CD4-positive, alpha-beta T cell treated with Interleukin-6 at 100 ng/mL for 8 hours (primary cell): ENCODE measurements at regions not wholly inside any gene's neighbourhood (a gene's known extent, or its start where the extent isn't known, plus 50 kb on each side); places are given as distances from the start of the nearest gene placed in this dataset.
"Not testable (repeated sequence)": the region's sequence is repeated elsewhere in the genome, so short reads cannot be mapped to it uniquely, and the experiment has no call there.

Experiments used
- DNase-seq: peaks from one replicate; pipeline ENCODE4 v3.0.0-alpha.2; 2020; ENCODE audit warnings: mixed read lengths, low spot score

DNA sequence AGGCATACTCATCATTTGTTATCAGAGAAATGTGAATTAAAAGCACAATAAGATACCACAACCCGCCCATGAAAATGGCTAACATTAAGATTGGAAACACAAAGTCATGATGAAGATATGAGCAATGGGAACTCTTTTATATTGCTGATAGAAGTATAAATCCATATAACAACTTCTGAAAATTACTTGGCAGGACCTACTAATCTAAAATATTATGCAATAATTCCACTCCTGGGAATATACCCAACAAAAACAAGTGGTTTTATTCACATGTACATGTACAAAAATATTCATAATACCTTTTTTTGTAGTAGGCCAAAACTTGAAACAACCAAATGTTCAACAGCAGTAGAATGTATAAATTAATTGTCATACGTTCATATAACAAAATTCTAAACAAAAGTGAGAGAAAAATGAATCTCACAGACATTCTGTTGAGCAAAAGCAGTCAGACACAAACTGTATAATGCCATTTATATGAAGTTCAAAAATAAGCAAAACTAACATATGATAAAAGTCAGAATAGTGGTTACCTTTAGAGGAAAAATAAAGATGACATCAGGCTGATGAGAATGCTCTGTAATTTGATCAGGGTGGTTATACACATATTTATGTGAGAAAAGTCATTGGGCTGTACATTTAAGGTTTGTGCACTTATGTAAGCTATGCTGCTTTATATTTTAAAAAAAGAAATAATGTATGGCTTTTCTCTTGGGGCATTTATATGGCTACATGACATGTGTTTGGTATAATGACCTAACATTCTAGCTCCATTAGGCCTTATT, 309.2 kb upstream of the KITLG start:
- no peak for DNase-seq

DNA sequence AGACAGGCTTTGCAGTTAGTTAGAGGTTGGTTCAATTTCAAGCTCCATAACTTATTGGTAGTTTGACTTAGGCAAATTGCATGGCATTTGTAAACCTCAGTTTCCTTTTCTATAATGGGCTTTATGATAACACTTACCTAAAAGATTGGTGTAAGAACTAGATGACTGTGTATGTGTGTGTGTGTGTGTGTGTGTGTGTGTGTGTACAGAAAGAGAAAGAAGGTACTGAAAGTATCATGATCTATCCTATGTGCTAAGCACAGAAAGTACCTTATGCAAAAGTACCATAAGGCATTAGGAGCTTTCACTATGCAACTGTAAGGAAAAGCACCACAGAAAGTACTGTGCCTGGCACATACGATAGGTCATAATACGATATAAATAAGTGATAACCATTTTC, 304.3 kb upstream of the KITLG start:
- DNase-seq, result no peak

DNA sequence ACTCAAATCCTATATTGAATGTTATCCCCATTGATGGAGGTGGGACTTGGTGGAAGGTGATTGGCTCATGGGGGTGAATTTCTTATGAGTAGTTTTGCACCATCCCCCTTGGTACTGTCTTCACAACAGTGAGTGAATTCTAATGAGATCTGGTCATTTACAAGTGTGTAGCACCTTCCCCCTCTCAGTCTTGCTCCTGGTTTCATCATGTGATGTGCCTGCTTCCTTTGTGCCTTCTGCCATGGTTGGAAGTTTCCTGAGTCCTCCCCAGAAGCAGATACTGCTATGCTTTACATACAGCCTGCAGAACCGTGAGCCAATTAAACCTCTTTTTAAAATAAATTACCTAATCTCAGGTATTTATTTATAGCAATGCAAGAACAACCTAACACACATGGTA, 302.4 kb upstream of the KITLG start:
- no peak for DNase-seq

DNA sequence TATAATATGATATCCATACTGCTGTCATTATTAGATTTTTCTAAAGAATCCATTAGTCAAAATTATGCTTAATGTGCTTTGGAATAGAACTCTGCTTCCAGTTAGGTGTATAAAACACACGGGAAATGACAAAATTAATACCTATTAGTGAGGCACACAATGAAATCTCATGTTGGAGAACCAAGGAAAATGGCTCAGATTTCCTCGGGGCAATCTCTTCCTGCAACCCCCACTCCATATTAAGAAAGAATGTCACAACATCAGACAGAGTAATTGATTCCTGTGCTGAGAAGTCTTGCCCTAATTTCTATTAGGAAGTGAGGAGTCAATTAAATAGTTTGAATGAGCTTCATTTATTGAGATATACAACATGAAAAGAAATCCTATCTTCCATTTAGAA, 299.8 kb upstream of the KITLG start:
- no peak for DNase-seq

DNA sequence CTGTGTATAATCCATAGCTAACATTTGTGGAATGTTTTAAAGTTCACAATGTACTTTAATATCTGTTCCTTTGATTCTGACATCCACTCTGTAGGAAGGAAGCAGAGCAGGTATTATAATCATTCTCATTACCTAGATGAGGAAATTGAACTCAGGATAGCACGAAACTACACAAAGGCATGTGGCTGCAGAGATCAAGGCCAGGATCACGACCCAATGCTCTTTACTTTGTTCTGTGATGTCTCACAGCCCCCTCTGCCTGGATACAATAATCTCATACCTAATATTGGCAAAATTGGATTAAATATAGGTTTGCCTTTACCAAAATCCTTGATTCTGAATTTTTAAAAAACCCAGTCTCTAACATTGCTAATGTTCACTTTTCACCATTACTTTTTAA, 298.0 kb upstream of the KITLG start:
- no peak for DNase-seq

DNA sequence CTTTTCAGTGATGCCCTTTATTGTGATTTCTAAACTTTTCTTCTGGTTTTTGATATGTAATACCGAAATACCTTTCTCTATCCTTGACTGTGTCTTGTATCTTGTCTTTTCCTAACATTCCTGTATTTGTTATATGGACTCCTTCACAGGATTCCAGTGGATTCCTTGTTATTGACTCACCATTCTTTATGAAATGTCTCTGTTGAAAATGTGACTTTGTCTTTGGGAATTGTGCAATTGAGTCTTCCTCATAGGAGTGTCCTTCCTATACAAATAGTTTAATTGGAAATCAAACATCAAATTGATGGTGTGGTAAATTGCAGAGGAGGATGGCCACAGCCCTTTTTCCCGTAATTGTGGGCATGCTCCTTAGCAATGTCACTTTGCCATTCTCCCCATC, 296.6 kb upstream of the KITLG start:
- DNase-seq, result no peak

DNA sequence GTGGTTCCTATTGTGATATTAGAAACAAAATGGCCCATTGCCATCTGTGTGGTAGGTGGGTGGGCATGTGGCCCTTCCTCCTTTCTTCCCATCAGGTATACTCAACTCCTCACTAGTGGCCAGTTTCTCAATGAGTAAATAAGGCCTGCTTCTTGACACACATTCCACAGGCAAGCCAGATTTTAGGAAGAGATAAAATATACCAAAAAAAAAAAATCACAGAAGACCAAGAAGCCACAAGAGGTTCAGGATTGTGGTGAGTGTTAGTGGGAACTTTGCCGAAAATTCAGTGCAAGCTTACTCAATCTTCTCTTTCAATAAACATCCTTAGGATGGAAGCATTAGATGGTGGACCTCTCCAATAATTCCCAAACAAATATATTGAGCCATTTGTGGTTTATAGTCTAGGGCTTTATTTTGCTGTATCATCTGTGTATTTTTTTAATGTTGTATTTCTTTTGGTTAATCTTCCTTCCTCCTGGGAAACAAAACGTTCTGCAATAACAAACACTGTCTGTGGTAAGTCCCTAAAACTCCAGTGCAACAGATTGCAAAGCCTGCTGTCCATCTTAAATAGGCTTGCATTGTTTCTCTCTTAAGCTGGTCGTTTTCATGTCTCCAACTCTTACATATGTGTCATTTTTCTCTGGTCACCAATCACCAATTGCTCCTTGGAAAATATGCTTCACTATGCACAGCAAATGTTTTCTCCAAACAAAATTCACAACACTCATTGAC, 289.9 kb upstream of the KITLG start:
- DNase-seq, result no peak

DNA sequence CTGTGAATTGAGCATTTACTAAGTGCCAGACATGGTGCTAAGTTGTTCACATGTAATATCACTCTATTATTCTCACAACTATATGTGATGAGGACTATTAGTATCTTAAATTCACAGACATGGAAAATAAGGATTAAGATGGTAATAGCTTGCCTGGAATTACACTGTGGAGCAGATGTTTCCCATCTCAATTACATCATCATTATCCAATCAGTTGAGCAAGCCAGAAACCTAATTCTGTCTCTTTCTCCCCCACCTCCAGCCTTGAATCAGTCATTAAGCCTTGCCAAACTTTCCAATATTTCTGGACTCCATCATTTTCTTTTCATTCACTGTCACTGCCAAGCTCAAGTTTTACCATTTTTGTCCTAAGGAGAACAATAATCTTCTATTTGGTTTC, 287.8 kb upstream of the KITLG start:
- no peak for DNase-seq

DNA sequence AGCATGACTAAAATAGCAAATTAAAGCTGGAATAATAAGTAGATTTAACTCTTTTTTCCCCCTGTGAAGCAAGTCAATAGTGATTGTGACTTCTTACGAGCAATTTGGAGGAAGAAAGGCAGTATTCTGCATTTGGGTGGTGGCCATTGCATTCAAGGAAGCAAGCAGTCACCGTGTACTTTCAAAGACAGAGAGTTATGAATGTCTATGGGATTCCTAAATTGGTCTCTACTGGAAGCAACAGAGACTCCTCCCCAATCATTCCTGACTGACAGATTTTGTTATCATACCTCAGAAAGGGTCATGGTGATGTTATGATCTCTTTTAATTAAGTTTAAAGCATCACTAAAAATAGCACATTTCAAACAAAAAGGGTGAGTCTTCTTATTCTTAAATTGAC, 287.2 kb upstream of the KITLG start:
- no peak for DNase-seq

DNA sequence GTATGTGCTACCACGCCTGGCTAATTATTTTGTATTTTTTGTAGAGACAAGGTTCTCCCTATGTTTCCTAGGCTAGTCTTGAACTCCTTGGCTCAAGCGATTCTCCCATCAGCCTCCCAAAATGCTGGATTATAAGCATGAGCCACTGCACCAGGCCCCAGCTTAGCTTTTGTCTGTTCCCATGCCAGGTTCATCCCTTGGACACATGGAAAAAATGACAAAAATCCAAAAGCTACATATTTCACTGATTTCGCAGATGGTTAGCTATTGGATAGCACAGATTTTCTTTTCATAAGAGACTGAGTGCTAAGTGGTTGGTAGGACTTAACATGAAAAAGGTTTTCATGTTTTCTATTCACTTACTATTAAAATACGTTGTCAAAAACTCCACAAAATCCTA, 286.6 kb upstream of the KITLG start:
- no peak for DNase-seq

DNA sequence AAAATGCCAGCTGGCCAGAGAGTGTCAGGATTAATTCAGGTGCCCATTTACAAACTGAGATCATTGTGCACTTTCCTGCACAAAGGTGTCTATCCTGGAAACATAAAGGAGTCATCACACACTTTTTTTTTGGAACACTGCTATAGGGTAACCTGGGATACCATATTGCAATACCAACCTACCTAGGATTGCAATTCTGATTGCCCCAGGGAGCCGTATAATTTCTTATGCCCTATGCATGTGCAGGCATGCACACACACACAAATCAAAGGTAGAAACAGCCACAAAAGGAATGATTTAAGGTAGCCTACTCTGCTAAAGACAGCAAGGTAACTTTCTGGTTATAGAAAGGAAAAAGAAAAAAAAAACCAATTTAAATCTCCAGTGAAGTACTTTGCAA, 285.3 kb upstream of the KITLG start:
- no peak for DNase-seq

DNA sequence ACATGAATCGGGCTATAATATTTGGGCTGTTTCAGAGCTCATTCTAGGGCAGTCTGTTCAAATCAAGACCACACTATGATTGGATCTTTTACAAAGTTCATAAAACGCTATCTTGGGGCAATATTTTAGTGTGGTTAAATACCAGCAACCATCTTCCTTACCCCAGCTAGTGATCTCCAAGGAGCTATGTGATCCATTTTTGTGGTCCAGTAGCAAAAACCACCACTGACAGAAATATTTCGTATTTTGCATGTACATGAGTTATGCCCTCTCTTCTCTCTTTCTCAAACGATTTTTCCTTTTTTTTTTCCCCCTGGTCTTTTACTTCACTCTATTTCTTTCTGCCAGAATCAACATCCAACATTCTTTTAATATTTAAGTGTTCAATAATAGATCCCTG, 280.6 kb upstream of the KITLG start:
- DNase-seq, result no peak

DNA sequence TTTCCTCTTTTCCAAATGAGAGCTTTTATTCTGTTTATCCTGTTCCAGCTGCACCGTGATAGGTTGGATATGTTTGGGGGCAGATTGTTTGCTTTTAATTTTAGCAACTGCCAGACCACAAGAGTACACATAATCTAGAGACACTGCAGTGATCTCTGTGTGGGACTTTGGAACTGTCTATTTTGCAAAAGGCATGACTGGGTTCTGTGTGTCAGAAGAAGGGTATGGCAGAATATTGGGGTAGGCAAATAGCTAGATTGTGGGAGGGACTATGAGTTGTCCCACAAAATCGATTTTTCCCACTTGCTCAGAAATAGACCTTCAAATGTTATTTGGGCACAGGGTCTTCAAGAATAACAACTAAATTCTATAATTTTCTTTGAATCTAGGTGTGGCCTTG, 275.9 kb upstream of the KITLG start:
- DNase-seq, result no peak

DNA sequence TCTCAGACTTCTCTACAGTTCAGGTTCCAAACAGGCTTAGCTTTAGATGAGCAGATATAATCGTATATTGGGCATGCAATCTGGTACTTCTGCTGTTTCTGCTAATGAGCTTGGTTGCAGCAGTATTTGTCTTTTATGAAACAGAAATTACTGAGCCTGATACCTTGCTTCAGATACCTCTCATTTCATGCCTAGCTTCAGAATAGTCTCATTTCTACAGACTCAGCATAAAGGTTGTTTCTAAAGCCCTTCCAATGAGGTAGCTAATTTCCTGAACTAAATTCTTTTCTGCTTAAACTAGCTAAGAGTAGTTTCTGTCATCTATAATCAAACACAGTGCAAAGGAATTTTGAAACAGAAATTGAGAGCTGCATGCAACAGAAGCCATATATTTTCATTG, 275.0 kb upstream of the KITLG start:
- DNase-seq, result no peak

DNA sequence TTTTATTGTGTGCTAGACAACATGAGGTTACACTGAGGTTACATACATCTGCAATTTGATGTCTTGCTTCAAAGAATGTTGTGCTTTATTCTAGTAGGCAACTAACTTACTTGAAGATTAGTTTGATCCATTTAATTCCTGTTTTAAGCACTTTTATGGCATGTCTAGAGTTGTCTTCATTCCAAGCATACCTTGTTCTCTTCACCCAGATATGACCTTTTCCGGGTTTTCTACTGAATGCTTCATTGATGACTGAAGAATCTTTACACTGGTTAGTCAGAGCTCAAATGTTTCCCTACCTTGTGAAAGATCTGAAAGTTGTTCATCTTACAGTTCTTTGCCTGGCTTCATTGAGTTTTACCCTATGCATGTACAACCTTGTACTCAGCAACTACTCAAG, 274.0 kb upstream of the KITLG start:
- DNase-seq, result no peak

DNA sequence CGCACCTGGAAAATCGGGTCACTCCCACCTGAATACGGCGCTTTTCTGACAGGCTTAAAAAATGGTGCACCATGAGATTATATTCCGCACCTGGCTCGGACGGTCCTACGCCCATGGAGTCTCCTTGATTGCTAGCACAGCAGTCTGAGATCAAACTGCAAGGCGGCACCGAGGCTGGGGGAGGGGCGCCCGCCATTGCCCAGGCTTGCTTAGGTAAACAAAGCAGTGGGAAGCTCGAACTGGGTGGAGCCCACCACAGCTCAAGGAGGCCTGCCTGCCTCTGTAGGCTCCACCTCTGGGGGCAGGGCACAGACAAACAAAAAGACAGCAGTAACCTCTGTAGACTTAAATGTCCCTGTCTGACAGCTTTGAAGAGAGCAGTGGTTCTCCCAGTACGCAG, 267.0 kb upstream of the KITLG start:
- not testable (repeated sequence) for DNase-seq

DNA sequence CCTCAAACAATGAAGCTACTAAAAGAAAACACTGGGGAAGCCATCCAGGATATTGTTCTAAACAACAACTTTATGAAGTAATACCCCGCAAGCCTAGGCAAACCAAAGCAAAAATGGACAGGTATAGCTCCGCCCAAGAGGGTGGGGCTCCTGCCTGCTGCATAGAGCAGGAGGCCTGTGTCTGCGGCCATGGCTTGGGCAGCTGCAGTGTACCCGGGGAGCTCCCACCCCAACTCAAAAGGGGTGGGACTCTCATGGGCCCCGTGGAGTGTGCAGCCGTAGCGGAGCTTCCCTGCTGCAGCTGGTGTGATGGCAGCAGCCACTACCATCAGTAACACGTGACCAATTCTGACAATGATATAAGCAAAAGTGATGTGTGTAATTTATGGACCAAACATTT, 264.2 kb upstream of the KITLG start:
- DNase-seq, result no peak

DNA sequence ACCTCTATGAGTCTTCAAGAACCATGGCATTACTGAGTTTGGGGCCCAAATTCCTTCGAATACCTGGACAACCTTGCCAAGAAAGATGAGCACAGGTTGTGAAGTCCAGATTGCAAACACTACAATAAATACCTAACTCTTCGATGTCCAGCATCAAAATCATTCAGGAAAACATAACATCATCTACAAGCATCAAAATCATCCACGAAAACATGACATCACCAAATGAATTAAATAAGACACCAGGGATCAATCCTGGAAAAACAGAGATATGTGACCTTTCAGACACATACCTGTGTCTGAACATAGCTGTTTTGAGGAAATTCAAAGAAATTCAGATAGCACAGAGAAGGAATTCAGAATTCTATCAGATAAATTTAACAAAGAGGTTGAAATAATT, 262.0 kb upstream of the KITLG start:
- DNase-seq, result no peak

DNA sequence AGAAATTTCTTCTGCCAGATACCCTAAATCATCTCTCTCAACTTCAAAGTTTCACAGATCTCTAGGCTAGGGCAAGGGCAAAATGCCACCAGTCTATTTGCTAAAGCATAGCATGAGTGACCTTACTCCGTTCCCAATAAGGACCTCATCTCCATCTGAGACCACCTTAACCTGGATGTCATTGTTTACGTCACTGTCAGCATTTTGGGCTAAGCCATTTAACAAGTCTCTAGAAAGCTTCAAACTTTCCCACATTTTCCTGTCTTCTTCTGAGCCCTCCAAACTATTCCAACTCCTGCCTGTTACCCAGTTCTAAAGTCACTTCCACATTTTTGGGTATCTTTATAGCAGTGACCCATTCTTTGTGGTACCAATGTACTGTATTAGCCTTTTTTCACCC, 259.2 kb upstream of the KITLG start:
- no peak for DNase-seq

DNA sequence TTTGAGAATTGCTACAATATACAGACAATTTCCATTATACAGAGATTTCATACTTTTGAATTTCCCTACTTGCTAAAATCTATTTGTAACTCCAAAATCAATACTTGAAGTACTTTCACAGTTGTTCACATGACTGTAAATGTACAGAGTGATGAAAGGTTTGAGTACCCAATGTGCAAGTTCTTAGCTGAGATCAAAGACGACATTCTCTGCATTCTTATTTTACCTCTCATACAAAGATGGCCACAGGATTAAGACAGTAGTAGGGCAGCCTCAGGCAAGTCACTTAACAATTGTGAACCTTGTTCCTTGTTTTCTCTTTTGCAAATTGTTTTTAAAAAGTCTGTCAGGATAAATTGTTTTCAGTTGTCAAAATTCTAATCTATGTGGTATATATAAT, 255.9 kb upstream of the KITLG start:
- DNase-seq, result no peak

DNA sequence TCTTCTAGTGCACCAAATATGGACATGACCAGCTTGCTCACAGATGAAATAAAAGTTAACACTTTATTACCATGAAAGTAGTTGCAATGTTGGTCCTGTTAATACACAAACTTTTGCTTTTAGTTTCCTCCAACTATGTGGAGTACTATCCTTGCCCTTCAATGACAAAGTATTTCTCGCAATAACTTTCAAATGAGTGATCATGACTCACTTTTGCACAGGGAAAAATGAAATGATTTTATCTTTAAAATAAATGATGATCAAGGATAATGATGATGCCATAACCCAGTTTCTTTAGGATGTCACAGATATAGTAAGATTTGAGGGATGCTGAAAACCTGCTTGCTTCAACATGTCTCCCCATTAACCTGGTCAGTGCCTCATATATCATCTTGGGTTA, 254.0 kb upstream of the KITLG start:
- DNase-seq, result no peak

DNA sequence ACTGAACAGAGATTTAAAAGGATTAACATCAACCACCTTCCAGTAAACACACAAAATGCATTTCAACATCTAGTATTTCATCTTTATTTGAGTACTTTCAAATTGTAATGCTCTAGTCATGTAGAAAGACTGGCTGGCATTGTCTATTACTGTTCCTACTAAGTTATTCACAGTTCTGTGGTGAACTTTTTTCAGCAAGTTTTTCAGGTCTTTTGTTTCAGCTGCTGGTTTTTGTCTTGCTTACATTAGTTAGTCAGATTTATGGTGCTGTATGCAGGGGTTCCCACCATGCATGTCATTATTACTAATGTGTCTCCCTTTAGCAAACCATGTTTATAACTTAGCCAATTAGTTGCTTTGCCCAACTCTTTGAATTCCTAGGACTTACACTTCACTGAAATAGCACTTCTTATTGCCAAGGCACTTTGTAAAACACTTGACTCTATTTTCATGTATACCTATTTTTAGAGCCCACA, 253.4 kb upstream of the KITLG start:
- no peak for DNase-seq

DNA sequence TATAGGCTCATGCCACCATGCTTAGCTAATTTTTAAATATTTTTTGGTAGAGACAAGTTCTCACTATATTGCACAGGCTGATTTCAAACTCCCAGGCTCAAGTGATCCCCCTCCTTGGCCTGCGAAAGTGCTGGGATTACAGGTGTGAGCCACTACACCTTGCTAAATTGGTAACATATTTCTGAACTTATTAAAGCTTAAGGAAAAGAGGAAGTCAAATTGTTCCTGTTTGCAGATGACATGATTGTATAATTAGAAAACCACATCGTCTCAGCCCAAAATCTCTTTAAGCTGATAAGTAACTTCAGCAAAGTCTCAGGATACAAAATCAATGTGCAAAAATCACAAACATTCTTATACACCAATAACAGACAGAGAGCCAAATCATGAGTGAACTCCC, 248.3 kb upstream of the KITLG start:
- DNase-seq, result not testable (repeated sequence)

DNA sequence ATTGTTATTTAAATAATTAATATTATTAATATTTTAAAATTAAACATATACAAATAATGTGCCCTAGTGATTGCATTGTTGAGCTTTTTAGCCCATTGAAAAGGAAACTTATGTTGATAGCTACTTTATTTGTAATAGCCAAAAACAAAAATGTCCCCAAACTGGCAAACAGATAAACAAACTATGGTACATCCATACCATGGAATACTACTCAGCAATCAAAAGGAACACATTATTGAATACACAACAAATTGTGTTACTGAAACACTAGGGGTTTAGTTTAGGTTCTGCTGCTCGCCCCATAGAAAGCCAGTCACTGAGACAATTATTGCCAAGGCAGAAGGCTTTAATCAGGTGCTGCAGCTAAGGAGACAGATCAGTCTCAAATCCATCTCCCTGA, 239.7 kb upstream of the KITLG start:
- no peak for DNase-seq
